ENCODE measurements at regions not wholly inside any gene's neighbourhood (a gene's known extent, or its start where the extent isn't known, plus 50 kb on each side); places are given as distances from the start of the nearest gene placed in this dataset.

DNA sequence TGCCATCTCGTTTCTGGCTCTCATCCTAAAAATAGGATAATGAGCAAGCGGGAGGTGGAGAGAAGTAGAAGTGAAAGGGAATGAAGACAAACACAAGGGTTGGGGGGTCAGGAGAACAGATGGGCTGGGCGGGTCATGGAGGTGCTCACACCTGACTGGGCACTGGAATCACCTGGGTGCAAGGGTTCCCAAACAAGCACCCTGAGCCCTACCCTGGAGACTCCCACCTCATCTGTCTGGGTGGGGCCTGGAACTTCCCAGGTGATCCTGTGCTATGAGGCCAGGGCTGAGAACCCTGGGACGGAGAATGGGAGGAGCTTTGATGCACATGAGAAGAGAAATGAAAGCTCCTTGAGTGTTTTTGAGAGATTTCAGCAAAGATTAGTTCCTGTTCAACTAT is 223.6 kb downstream of the ANKRD60 start:
- DNase-seq (ENCODE audit: low read depth in 1 of 2, low spot score in 1 of 2) (no peak), ATAC-seq (no peak), FAIRE-seq (no peak)
- Histone ChIP-seq H3K4me2 (no peak overlapping the region), H3K9me3 (no peaks in the 10 kb centered on the region), H3K4me3 (no peak overlapping the region), H3K27ac (peak overlapping the region in 1 of 2 experiments; percentile 93; a peak in 3 of 6 replicates), H3K4me1 (no peaks in the 10 kb centered on the region)
- POLR2A ChIA-PET: interaction anchor here (1.0 kb wide), 1 partner anchor 10 kb away, joined by 4 read pairs; no protein-coding TSS in a partner anchor
- TF ChIP-seq MAX (IDR thresholded peaks at IDR 0.05) (no peak), ZNF302 (CRISPR knock-in tag; IDR thresholded peaks at IDR 0.05) (no peak), RARB (CRISPR knock-in tag; IDR thresholded peaks at IDR 0.05) (no peak), FOSB (CRISPR knock-in tag; IDR thresholded peaks at IDR 0.05) (no peak), MAZ (IDR thresholded peaks at IDR 0.05; ENCODE audit: borderline replicate concordance, low read depth, low read length) (no peak), POLR2A (IDR thresholded peaks at IDR 0.05; ENCODE audit: low read length) (no peak), FOSL2 (IDR thresholded peaks at IDR 0.05) (no peak), FOSL2 (CRISPR knock-in tag; IDR thresholded peaks at IDR 0.05) (no peak), ZFP36 (IDR thresholded peaks at IDR 0.05; ENCODE audit: borderline replicate concordance, partially characterized antibody) (no peak), ESRRA (IDR thresholded peaks at IDR 0.05; ENCODE audit: borderline replicate concordance, low read length) (no peak), SMC3 (IDR thresholded peaks at IDR 0.05) (no peak), CHD4 (IDR thresholded peaks at IDR 0.05; ENCODE audit: borderline replicate concordance) (no peak), CBX8 (IDR thresholded peaks at IDR 0.05) (no peak), EHMT2 (IDR thresholded peaks at IDR 0.05; ENCODE audit: low read depth) (no peak), REST (IDR thresholded peaks at IDR 0.05) (no peak), FOXS1 (CRISPR knock-in tag; IDR thresholded peaks at IDR 0.05) (no peak), CEBPB (IDR thresholded peaks at IDR 0.05) (no peak), POLR2AphosphoS2 (conservative IDR thresholded peaks at IDR 0.05; ENCODE audit: low read length) (no peak)
- CTCF ChIA-PET: no interaction called here
- WGBS (ENCODE audit: missing lambda C conversion rate): 69% methylated on average over 4 of the region's 4 CpGs

DNA sequence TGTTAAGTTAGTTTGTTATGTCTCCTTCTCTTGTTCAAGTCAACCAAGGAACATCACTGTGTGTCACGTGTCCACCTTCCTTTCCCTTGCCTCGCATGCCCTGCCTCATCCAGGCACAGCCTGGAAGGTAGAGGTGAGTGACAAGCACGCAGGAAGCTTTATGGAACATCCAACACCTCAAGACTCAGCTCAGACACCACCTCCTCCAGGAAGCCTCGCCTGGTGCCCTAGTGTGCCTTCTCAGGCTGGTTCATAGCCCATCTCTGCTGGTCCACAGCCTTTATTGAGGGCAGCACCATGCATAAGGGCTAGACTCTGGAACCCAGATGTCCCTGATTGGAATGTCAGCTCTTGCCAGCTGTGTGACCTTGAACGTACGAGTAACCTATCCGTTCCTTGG is 224.3 kb downstream of the ANKRD60 start:
- Histone ChIP-seq H3K4me2 (no peak overlapping the region), H3K4me3 (no peak overlapping the region), H3K27ac (peak overlapping the region in 1 of 2 experiments; percentile 93; a peak in 2 of 6 replicates), H3K4me1 (0 out of 3 replicates have a peak, but pooled peaks cover 4% of the 10 kb centered on the region), H3K9me3 (no peaks in the 10 kb centered on the region)
- no peak for DNase-seq (ENCODE audit: low read depth in 1 of 2, low spot score in 1 of 2)
- no peak for ATAC-seq
- 83% methylated on average over 7 of the region's 7 CpGs for WGBS (ENCODE audit: missing lambda C conversion rate)
- FAIRE-seq: no peak
- TF ChIP-seq KDM1A (IDR thresholded peaks at IDR 0.05; ENCODE audit: low read depth) (no peak), REST (IDR thresholded peaks at IDR 0.05) (no peak), JUNB (IDR thresholded peaks at IDR 0.05) (no peak)
- ChIA-PET CTCF (interaction anchor here (1.7 to 2.1 kb wide), 2 partner anchors 12 to 231 kb away, joined by 4 to 5 read pairs; no protein-coding TSS in a partner anchor), POLR2A (no interaction called here)

Data from A549 (cell line).